ENCODE measurements at regions not wholly inside any gene's neighbourhood (a gene's known extent, or its start where the extent isn't known, plus 50 kb on each side); places are given as distances from the start of the nearest gene placed in this dataset.

DNA sequence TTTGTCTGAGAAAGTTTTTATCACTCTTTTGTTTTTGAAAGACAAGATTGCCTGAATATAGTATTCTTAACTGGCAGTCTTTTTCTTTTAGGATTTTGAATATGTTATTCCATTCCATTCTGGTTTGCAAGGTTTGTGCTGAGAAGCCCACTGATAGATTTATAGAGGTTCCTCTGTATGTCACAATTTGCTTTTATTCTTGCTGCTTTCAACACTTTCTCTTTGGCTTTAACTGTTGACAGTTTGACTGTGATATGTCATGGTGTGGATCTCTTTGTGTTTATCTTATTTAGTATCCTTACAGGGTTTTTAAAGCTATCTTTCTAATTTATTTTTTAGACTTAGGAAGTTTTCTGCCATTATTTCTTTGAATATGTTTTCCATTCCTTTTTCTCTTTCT, 331.2 kb upstream of the ATP11B start (continued):
- TF ChIP-seq, protein P1, sequence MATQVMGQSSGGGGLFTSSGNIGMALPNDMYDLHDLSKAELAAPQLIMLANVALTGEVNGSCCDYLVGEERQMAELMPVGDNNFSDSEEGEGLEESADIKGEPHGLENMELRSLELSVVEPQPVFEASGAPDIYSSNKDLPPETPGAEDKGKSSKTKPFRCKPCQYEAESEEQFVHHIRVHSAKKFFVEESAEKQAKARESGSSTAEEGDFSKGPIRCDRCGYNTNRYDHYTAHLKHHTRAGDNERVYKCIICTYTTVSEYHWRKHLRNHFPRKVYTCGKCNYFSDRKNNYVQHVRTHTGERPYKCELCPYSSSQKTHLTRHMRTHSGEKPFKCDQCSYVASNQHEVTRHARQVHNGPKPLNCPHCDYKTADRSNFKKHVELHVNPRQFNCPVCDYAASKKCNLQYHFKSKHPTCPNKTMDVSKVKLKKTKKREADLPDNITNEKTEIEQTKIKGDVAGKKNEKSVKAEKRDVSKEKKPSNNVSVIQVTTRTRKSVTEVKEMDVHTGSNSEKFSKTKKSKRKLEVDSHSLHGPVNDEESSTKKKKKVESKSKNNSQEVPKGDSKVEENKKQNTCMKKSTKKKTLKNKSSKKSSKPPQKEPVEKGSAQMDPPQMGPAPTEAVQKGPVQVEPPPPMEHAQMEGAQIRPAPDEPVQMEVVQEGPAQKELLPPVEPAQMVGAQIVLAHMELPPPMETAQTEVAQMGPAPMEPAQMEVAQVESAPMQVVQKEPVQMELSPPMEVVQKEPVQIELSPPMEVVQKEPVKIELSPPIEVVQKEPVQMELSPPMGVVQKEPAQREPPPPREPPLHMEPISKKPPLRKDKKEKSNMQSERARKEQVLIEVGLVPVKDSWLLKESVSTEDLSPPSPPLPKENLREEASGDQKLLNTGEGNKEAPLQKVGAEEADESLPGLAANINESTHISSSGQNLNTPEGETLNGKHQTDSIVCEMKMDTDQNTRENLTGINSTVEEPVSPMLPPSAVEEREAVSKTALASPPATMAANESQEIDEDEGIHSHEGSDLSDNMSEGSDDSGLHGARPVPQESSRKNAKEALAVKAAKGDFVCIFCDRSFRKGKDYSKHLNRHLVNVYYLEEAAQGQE (IDR thresholded peaks at IDR 0.05): no peak
- TF ChIP-seq SP1 (IDR thresholded peaks at IDR 0.05) (no peak), GABPA (IDR thresholded peaks at IDR 0.05 in 1 of 2, conservative IDR thresholded peaks at IDR 0.05 in 1 of 2) (no peak), YY1 (IDR thresholded peaks at IDR 0.05) (no peak), NR2F2 (IDR thresholded peaks at IDR 0.05) (no peak)

DNA sequence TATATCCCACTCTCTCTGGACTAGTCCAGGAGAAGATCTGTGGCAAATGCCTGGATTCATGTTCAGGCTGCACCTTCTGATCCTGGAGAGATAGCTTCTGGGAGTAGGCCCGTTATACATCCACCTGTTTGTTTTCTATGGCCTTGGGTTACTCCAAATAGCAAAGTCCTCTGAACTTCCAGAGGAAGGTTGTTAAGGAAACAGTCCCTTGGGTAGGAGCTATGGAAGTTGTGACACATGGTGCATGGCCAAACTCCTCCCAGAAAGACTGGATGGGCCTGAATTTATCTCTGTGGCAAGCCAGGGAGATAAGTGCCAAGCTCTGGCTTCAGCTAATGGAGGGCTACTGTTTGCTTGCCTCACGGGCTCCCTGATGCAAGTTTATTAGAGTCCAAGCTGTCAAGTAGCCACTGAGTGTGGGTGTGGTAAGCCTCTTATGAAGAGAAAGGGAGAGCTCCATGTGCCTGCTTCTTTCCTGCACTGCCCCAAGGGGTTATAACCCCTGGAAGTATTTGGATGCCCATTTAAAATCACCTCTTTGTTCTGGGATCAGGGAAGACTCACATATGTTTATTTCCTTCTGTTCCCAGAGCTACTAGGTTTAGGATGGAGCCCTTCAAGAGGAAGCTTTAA, 328.7 kb upstream of the ATP11B start:
- Histone ChIP-seq H3K9me3 (ENCODE audit: control insufficient read depth in 4 of 4, low read length in 3 of 4) (no peaks in the 10 kb centered on the region), H3K9ac (ENCODE audit: low read depth in 1 of 2, low read length in 2 of 2) (no peak overlapping the region), H3K36me3 (ENCODE audit: control insufficient read depth in 4 of 4, insufficient read depth in 3 of 4, low read depth in 1 of 4, low read length in 3 of 4) (no peaks in the 10 kb centered on the region), H3K4me3 (ENCODE audit: low read depth in 1 of 3, low read length in 3 of 3) (no peak overlapping the region), H3K27me3 (ENCODE audit: control insufficient read depth in 4 of 4, insufficient read depth in 4 of 4, low read length in 3 of 4) (no peaks in the 10 kb centered on the region), H3K4me1 (ENCODE audit: control insufficient read depth in 4 of 4, insufficient read depth in 4 of 4, low read length in 3 of 4) (no peaks in the 10 kb centered on the region), H3K27ac (ENCODE audit: low read depth in 1 of 2, low read length in 2 of 2) (no peak overlapping the region)
- 28% methylated on average over 2 of the region's 2 CpGs for WGBS
- no peak for DNase-seq (ENCODE audit: low spot score)
- peak; percentile 41 to 58 for TF ChIP-seq HNF4A (conservative IDR thresholded peaks at IDR 0.05)
- TF ChIP-seq, protein P2, sequence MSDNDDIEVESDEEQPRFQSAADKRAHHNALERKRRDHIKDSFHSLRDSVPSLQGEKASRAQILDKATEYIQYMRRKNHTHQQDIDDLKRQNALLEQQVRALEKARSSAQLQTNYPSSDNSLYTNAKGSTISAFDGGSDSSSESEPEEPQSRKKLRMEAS (IDR thresholded peaks at IDR 0.05): peak; percentile 23
- TF ChIP-seq GABPA (IDR thresholded peaks at IDR 0.05 in 1 of 2, conservative IDR thresholded peaks at IDR 0.05 in 1 of 2): no peak
- TF ChIP-seq FOXA1 (IDR thresholded peaks at IDR 0.05): no peak
- peak in 1 of 2 donors; percentile 26 for TF ChIP-seq RXRA (IDR thresholded peaks at IDR 0.05)

DNA sequence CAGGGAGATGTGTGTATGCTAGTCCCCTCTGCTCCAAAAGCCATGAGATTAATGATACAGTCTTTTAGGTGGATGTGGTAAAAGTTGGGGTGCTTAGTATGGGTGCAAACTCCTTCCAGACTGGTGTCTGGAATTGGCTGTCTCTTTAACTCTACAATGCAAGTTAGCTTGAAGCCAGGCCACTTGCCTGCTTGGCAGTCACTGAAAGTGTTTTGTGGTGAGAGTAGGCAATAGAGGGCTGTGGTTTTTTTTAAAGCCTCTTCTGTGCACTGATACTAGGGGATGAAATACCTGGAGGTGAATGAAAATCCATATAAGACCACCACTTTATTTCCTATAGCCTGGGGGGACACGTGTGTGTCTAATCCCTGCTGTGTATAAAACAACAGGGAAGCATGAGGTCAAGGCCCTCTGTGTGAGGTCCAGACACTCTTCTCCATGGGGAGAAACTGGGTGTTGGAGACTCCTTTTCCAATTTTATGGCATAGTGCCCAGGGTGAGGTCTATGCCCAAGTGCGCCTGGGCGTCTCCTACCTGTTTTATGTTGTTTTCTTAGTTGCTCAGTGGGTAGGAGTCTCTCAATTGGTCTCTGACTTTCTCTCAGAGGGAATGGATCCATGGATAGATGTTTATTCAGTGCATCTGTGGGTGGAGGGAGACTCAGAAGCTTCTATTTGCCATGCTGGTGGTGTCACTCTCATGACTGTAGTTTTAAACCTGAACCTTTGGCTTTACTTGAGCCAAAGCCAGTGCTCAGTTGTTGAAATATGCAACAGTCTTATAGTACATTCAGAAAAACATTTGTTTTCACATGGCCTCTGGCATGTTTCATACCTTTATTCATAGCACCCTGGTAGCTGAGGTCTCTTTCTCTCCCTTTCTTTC, 327.8 kb upstream of the ATP11B start:
- TF ChIP-seq SP1 (IDR thresholded peaks at IDR 0.05): no peak
- no peak for TF ChIP-seq HNF4G (IDR thresholded peaks at IDR 0.05)
- TF ChIP-seq, protein P3, sequence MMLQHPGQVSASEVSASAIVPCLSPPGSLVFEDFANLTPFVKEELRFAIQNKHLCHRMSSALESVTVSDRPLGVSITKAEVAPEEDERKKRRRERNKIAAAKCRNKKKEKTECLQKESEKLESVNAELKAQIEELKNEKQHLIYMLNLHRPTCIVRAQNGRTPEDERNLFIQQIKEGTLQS (IDR thresholded peaks at IDR 0.05): no peak
- no peak for TF ChIP-seq JUND (IDR thresholded peaks at IDR 0.05)
- TF ChIP-seq, protein P4, sequence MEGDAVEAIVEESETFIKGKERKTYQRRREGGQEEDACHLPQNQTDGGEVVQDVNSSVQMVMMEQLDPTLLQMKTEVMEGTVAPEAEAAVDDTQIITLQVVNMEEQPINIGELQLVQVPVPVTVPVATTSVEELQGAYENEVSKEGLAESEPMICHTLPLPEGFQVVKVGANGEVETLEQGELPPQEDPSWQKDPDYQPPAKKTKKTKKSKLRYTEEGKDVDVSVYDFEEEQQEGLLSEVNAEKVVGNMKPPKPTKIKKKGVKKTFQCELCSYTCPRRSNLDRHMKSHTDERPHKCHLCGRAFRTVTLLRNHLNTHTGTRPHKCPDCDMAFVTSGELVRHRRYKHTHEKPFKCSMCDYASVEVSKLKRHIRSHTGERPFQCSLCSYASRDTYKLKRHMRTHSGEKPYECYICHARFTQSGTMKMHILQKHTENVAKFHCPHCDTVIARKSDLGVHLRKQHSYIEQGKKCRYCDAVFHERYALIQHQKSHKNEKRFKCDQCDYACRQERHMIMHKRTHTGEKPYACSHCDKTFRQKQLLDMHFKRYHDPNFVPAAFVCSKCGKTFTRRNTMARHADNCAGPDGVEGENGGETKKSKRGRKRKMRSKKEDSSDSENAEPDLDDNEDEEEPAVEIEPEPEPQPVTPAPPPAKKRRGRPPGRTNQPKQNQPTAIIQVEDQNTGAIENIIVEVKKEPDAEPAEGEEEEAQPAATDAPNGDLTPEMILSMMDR (IDR thresholded peaks at IDR 0.05; ENCODE audit: low read depth, low read length, missing input control): no peak
- TF ChIP-seq FOXA1 (IDR thresholded peaks at IDR 0.05): no peak
- no peak for TF ChIP-seq GABPA (IDR thresholded peaks at IDR 0.05 in 1 of 2, conservative IDR thresholded peaks at IDR 0.05 in 1 of 2)
- TF ChIP-seq RXRA (IDR thresholded peaks at IDR 0.05): no peak
- no peak for TF ChIP-seq NR2F2 (IDR thresholded peaks at IDR 0.05)
- no peak for TF ChIP-seq TAF1 (conservative IDR thresholded peaks at IDR 0.05)
- TF ChIP-seq, protein P5, sequence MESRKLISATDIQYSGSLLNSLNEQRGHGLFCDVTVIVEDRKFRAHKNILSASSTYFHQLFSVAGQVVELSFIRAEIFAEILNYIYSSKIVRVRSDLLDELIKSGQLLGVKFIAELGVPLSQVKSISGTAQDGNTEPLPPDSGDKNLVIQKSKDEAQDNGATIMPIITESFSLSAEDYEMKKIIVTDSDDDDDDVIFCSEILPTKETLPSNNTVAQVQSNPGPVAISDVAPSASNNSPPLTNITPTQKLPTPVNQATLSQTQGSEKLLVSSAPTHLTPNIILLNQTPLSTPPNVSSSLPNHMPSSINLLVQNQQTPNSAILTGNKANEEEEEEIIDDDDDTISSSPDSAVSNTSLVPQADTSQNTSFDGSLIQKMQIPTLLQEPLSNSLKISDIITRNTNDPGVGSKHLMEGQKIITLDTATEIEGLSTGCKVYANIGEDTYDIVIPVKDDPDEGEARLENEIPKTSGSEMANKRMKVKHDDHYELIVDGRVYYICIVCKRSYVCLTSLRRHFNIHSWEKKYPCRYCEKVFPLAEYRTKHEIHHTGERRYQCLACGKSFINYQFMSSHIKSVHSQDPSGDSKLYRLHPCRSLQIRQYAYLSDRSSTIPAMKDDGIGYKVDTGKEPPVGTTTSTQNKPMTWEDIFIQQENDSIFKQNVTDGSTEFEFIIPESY (IDR thresholded peaks at IDR 0.05): no peak
- WGBS: 86% methylated on average over 3 of the region's 3 CpGs

More for the DNA sequence above, 327.8 kb upstream of the ATP11B start:
- no peaks in the 10 kb centered on the region for H3K4me1 ChIP-seq (ENCODE audit: control insufficient read depth in 4 of 4, insufficient read depth in 4 of 4, low read length in 3 of 4)
- H3K4me3 ChIP-seq (ENCODE audit: low read depth in 1 of 3, low read length in 3 of 3): no peak overlapping the region
- DNase-seq (ENCODE audit: low spot score): no peak
- no peak overlapping the region for H3K9ac ChIP-seq (ENCODE audit: low read depth in 1 of 2, low read length in 2 of 2)
- no peaks in the 10 kb centered on the region for H3K36me3 ChIP-seq (ENCODE audit: control insufficient read depth in 4 of 4, insufficient read depth in 3 of 4, low read depth in 1 of 4, low read length in 3 of 4)
- no peaks in the 10 kb centered on the region for H3K9me3 ChIP-seq (ENCODE audit: control insufficient read depth in 4 of 4, low read length in 3 of 4)
- H3K27ac ChIP-seq (ENCODE audit: low read depth in 1 of 2, low read length in 2 of 2): no peak overlapping the region
- no peaks in the 10 kb centered on the region for H3K27me3 ChIP-seq (ENCODE audit: control insufficient read depth in 4 of 4, insufficient read depth in 4 of 4, low read length in 3 of 4)
